Adrenal gland (tissue), 9 donors: ENCODE measurements at regions not wholly inside any gene's neighbourhood (a gene's known extent, or its start where the extent isn't known, plus 50 kb on each side); places are given as distances from the start of the nearest gene placed in this dataset.

Source experiments
- DNase-seq, 7 donors: peaks; one replicate each; pipeline ENCODE4 v3.0.0-alpha.2; 2019 to 2020
- H3K27ac ChIP-seq, 5 donors: fragments of 200-600 bp; sonication (generic) in 4 of 5; 1 replicate in 3 of 5; 2 replicates in 2 of 5; pipeline versions ENCODE4 v1.5.1 to v1.8.0; 2016 to 2020; ENCODE audit warnings: mild to moderate bottlenecking in 1 of 5
- H3K27me3 ChIP-seq: fragments of 200-600 bp; 2 replicates; pipeline ENCODE4 v1.8.0; 2021
- H3K36me3 ChIP-seq, 2 donors: fragments of 200-600 bp; replicated peaks in 1 of 2; 1 replicate in 1 of 2; 2 replicates in 1 of 2; pipeline versions ENCODE4 v1.5.1 to v1.8.0; 2018 to 2022
- H3K4me1 ChIP-seq, 2 donors: fragments of 200-600 bp; replicated peaks in 1 of 2; 1 replicate in 1 of 2; 2 replicates in 1 of 2; pipeline versions ENCODE4 v1.5.1 to v1.8.0; 2018 to 2021
- H3K4me3 ChIP-seq, 4 donors: fragments of 200-600 bp; sonication (generic) in 3 of 4; one replicate each; pipeline ENCODE4 v1.5.1; 2016 to 2018
- H3K9me3 ChIP-seq, 3 donors: fragments of 200-600 bp; sonication (generic) in 1 of 3; replicated peaks in 1 of 3; 1 replicate in 2 of 3; 2 replicates in 1 of 3; pipeline versions ENCODE4 v1.5.1 to v1.8.0; 2016 to 2021
- CTCF ChIP-seq, 6 experiments: fragments of 450-650 bp in 4 of 6; fragments of 200-600 bp in 2 of 6; sonication (generic) in 1 of 6; IDR thresholded peaks; 1 replicate in 5 of 6; 2 replicates in 1 of 6; pipeline versions ENCODE4 v1.5.1 to v1.8.0; 2016 to 2021; ENCODE audit warnings: antibody characterized with exemption in 6 of 6, mild to moderate bottlenecking in 2 of 6, moderate library complexity in 1 of 6
- POLR2A ChIP-seq, 2 donors: fragments of 450-650 bp; IDR thresholded peaks; one replicate each; pipeline ENCODE4 v1.6.1; 2017; ENCODE audit warnings: antibody characterized with exemption in 2 of 2, mild to moderate bottlenecking in 2 of 2, moderate library complexity in 1 of 2
- WGBS, 4 donors: extraction: QIAGEN DNeasy Blood & Tissue Kit in 2 of 4; methylation state at CpG; one replicate each; pipeline versions ENCODE4 v1.1.5 to v1.1.7; 2013 to 2017; 5-methylcytosine and 5-hydroxymethylcytosine counted together
- intact Hi-C, 2 donors: fragments of 100-400 bp; cut with DNase I; formaldehyde crosslinking; loops; one replicate each; pipeline versions ENCODE4 v1.14.1 to v1.15.0; 2022 to 2023
- donor health status: healthy with polysubstance abuse.
- donor health status: Bipolar disorder and iron deficiency.
- donor health status: DM: yes; HTN: yes; CAD: no.
- donor health status: DM: no; HTN: no; CAD: no.
- donor health status: DM: no; HTN: no; CAD: no.

- H3K27ac ChIP-seq = no peak overlapping the region
- H3K36me3 ChIP-seq = no peaks in the 10 kb centered on the region
- intact Hi-C loops = no loop called here
- H3K4me1 ChIP-seq = no peaks in the 10 kb centered on the region
- no peak for DNase-seq
- no peaks in the 10 kb centered on the region for H3K27me3 ChIP-seq
- no peaks in the 10 kb centered on the region for H3K9me3 ChIP-seq
- H3K4me3 ChIP-seq = no peak overlapping the region
- TF ChIP-seq CTCF (IDR thresholded peaks at IDR 0.05) (no peak), POLR2A (IDR thresholded peaks at IDR 0.05) (no peak)
These were observed 253.3 kb upstream of the RGS18 start for GRCh38 chr1:191904991-191905390.

- WGBS, 4 donors = 45 to 53% (median 46%) methylated on average over 1 of the region's 1 CpG
- no peak overlapping the region for H3K27ac ChIP-seq
- H3K9me3 ChIP-seq = no peaks in the 10 kb centered on the region
- no peak overlapping the region for H3K4me3 ChIP-seq
- H3K36me3 ChIP-seq = no peaks in the 10 kb centered on the region
- TF ChIP-seq CTCF (IDR thresholded peaks at IDR 0.05) = no peak
- TF ChIP-seq POLR2A (IDR thresholded peaks at IDR 0.05) = no peak
- DNase-seq = no peak
- H3K4me1 ChIP-seq = no peaks in the 10 kb centered on the region
- intact Hi-C loops = no loop called here
- no peaks in the 10 kb centered on the region for H3K27me3 ChIP-seq
These were observed 252.5 kb upstream of the RGS18 start for GRCh38 chr1:191905781-191906180.

GRCh38 chr1:191907121-191907520 is 251.1 kb upstream of the RGS18 start:
- intact Hi-C loops = no loop called here
- WGBS, 4 donors = 59 to 78% (median 67%) methylated on average over 2 of the region's 2 CpGs

GRCh38 chr1:191910245-191910644 is 248.0 kb upstream of the RGS18 start:
- H3K9me3 ChIP-seq = no peaks in the 10 kb centered on the region
- H3K4me3 ChIP-seq = no peak overlapping the region
- H3K27ac ChIP-seq = no peak overlapping the region
- no peak for DNase-seq
- no peaks in the 10 kb centered on the region for H3K27me3 ChIP-seq
- H3K4me1 ChIP-seq = no peaks in the 10 kb centered on the region
- TF ChIP-seq CTCF (IDR thresholded peaks at IDR 0.05) (no peak), POLR2A (IDR thresholded peaks at IDR 0.05) (no peak)
- H3K36me3 ChIP-seq = no peaks in the 10 kb centered on the region
- WGBS, 4 donors = 66 to 86% (median 73%) methylated on average over 2 of the region's 2 CpGs
- intact Hi-C loops = no loop called here

More at GRCh38 chr1:191907121-191907520, 251.1 kb upstream of the RGS18 start:
- Histone ChIP-seq H3K36me3 (no peaks in the 10 kb centered on the region), H3K4me3 (no peak overlapping the region), H3K9me3 (no peaks in the 10 kb centered on the region), H3K27me3 (no peaks in the 10 kb centered on the region), H3K4me1 (no peaks in the 10 kb centered on the region), H3K27ac (no peak overlapping the region)
- no peak for DNase-seq
- no peak for TF ChIP-seq CTCF (IDR thresholded peaks at IDR 0.05)
- no peak for TF ChIP-seq POLR2A (IDR thresholded peaks at IDR 0.05)
